GM19467 (cell line): ENCODE measurements at regions not wholly inside any gene's neighbourhood (a gene's known extent, or its start where the extent isn't known, plus 50 kb on each side); places are given as distances from the start of the nearest gene placed in this dataset.

Experiments used
- ATAC-seq: cut with Tn5 transposase; IDR thresholded peaks from one replicate; pipeline ENCODE4 v1.9.1; 2021; ENCODE audit warnings: mild to moderate bottlenecking, moderate library complexity; ENCODE audit not compliant: unreplicated experiment

- no peak for ATAC-seq
Measured at GRCh38 chr6:19438566-19439353, 398.4 kb upstream of the ID4 start.

GRCh38 chr6:19440531-19440930 is 396.6 kb upstream of the ID4 start:
- ATAC-seq = no peak

DNA sequence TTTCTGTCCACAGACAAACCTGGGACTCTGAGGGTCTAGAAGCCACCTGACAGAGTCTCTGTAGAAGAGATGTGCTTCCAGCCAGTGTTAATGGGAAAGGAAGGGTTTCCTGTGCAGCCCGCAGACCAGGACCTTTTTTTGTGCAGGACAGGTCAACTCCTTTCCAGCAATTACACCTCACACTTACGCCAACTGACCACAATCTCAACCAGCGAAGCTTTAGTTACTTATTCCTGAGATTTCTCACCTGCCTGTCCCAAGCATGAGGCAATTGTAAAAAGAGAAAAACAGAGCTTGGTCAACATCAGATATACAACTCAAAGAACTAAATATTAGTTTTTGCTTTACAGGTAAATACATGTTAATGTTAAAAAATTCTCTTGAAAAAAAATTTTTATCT is 393.8 kb upstream of the ID4 start:
- no peak for ATAC-seq

- no peak for ATAC-seq
Measured at GRCh38 chr6:19444041-19444440, 393.1 kb upstream of the ID4 start.

DNA sequence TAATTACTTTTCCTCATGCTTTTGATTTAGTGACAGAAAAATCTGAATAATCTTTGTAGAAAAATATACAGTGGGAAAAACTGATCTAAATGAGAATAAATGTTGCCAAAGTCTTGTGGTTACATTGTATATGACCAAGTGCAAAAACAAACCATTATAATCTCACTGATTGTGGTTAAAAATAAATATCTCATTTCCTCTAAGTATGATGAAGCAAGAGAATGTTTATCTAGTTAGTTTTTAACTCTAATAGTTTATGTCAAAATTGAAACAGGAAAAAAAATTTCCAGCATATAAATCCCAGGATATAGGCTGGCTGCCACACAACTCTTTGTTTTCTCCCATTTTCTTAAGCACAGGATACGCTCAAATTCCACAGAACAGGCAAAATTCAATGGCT is 392.7 kb upstream of the ID4 start:
- no peak for ATAC-seq

GRCh38 chr6:19446570-19446969 is 390.6 kb upstream of the ID4 start:
- ATAC-seq = no peak

GRCh38 chr6:19450651-19451050 is 386.5 kb upstream of the ID4 start:
- no peak for ATAC-seq

DNA sequence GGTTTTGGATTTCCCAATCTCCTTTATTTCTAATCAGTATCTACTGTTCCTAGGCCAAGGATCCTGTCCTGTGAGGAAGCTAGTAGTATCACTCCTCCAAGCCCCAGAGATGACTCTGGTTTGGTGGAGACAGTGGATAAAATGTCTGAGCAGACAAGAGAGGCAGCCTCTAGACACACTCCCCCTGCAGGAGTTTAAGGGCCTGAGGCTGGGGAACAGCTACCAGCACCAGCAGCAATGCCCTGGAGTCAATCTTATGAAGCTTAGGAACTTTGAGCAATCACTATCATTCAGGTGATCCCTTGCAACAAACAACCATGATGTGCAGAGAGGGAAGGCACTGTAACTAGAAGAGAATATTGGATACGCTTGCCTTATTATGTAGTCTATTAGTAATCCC is 384.7 kb upstream of the ID4 start:
- ATAC-seq = no peak

GRCh38 chr6:19454001-19454720 is 383.0 kb upstream of the ID4 start:
- ATAC-seq = no peak

DNA sequence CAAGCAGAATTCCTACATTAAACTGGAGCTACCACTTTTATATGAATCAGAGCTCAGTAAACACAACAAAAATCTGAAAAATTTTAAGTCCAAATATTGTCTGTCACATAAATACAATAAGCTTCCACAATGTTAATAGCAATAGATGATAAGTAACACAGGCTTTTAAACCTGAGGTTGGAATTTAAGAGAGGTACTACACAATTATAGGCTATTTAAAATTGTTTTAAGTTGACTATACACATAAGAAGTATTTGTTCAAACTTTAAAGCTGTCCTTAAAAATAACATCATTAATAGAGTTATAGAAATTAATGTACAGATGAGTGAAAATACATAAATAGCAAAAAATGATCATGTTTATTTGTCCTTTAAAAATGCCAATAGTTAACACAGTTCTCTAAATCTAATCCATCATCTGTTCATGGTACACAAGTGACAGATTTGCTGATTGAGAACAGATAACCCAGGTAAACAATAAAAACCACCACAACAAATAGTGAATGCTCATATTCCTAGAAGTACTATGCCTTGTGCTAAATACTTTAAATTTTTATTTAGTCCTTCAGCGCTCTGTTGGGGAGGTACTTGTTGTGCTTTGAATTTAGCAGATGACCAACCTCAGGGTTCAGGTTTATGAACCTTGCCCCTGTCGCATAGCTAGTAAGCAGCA is 382.3 kb upstream of the ID4 start:
- ATAC-seq = no peak

DNA sequence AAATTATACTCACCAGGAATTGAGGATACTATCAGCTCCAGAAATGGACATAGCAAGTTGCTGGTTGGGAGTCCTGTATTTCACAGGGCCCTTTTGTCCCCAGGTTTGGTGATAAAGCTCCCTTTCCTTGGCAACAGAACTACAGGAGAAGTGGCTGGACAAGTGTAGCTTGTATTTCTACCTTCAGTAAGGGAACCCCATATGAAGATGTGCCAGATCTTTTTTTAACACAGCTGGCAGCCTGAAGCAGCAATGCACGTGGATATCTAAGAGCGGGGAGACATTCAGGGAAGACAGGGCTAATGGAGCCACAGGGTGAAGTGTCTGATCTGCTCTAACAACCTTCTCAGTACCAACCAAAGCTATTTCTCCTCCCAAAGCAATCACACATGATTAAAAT is 373.9 kb upstream of the ID4 start:
- ATAC-seq = no peak

DNA sequence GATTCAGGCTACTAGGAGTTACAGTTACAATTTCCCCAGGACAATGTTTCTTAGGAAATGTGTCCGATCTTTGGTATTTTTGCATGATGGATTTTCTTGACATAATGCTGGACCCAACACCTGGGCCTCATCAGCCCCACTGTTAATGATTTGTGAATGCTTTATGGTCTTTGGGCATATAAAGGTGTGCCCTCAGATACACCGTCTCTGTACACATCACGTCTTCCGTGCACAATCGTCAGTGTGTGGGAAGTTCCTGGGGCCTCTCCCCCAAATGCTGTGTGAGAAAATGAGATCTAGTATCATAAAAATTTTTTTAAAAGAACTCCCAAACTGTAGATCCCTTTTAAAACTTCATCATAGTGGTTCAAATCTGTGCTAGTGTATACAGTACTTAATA is 373.2 kb upstream of the ID4 start:
- ATAC-seq = no peak

- no peak for ATAC-seq
Measured at GRCh38 chr6:19465256-19465655, 371.9 kb upstream of the ID4 start.

GRCh38 chr6:19465760-19466159 is 371.4 kb upstream of the ID4 start:
- no peak for ATAC-seq

DNA sequence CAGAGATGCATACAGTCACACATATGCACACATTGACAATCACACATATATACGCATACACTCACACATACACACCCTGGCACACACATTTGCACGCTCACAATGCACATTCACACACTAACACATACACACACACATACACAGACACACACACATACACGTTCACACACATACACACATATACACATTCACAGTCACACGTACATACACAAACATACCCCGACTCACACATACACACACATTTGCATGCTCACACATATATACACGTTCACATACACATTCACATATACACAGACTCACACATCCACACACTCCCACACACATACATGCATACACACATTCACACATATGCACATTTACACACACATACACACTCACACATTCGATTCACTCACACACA is 366.8 kb upstream of the ID4 start:
- ATAC-seq = no peak

GRCh38 chr6:19472153-19472552 is 365.0 kb upstream of the ID4 start:
- no peak for ATAC-seq

DNA sequence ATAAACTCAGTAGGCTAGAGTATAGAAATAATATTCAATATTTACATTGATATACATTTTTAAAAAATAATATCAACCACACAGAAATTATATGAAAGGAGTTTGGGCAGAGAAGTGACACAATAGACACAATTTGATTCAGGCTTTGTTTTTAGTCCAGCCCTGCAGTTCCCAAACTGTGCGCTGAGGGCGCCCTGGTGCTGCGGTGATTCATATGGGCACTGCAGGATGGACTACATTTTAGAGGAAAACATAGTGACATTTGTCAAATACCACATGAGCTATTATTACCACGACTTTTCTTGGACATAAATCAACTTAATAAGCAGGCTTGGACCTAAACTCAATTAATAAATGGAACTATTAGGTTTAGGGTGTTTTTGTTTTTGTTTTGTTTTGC is 364.3 kb upstream of the ID4 start:
- ATAC-seq = no peak

GRCh38 chr6:19477563-19477962 is 359.6 kb upstream of the ID4 start:
- no peak for ATAC-seq

- ATAC-seq = no peak
Measured at GRCh38 chr6:19478273-19478672, 358.9 kb upstream of the ID4 start.

- no peak for ATAC-seq
Measured at GRCh38 chr6:19478992-19479391, 358.2 kb upstream of the ID4 start.

GRCh38 chr6:19479551-19479950 is 357.6 kb upstream of the ID4 start:
- ATAC-seq = no peak
